ENCODE measurements at regions not wholly inside any gene's neighbourhood (a gene's known extent, or its start where the extent isn't known, plus 50 kb on each side); places are given as distances from the start of the nearest gene placed in this dataset.

DNA sequence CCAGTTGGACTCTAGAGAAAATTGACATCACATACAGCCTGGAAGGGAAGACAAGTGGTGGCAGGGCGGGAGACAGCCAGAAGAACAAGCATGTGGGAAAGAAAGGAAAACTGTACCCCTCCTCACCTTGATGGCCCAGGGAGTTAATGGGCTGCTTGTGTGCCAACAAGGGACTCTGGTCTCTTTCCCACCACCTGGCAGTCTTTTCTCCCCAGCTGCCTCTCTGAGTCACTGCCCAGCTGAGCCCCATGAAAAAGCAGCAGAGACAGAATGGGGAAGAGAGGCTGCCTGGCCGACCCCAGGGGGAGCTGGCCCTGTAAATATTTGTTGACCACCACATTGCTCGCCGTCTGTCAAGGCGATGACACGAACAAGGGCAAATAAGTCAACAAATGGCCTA, 359.4 kb downstream of the ENC1 start (continued):
- TF ChIP-seq ZNF274 (IDR thresholded peaks at IDR 0.05; ENCODE audit: low read depth, low read length): no peak
- no peak for TF ChIP-seq SP1 (IDR thresholded peaks at IDR 0.05; ENCODE audit: low read depth)
- no peak for TF ChIP-seq EZH2 (IDR thresholded peaks at IDR 0.05)
- TF ChIP-seq POLR2AphosphoS5 (IDR thresholded peaks at IDR 0.05; ENCODE audit: low read depth, low read length): no peak
- TF ChIP-seq EGR1 (IDR thresholded peaks at IDR 0.05; ENCODE audit: low read depth): no peak

GRCh38 chr5:74280306-74280705, 360.2 kb downstream of the ENC1 start:
- Histone ChIP-seq H3K4me1 (ENCODE audit: control insufficient read depth in 1 of 2, insufficient read depth in 2 of 2, low read length in 2 of 2) (no peaks in the 10 kb centered on the region), H3K27me3 (ENCODE audit: insufficient read depth, low read length) (no peaks in the 10 kb centered on the region), H3K36me3 (ENCODE audit: control insufficient read depth in 1 of 2, insufficient read depth in 2 of 2, low read length in 2 of 2) (no peaks in the 10 kb centered on the region), H3K4me2 (ENCODE audit: low read length) (no peak overlapping the region), H3K9me2 (ENCODE audit: insufficient read depth) (no peaks in the 10 kb centered on the region), H3K4me3 (replicated peaks in 1 of 2; ENCODE audit: low read depth in 1 of 2, low read length in 2 of 2) (no peak overlapping the region), H3K9me3 (ENCODE audit: control insufficient read depth in 1 of 2, insufficient read depth in 1 of 2, low read depth in 1 of 2, low read length in 2 of 2) (no peaks in the 10 kb centered on the region), H3K9ac (ENCODE audit: low read length) (no peak overlapping the region), H3K27ac (ENCODE audit: low read depth, low read length) (no peak overlapping the region), H2AFZ (ENCODE audit: low read depth, low read length, poor library complexity, severe bottlenecking) (no peak overlapping the region), H3K79me2 (ENCODE audit: insufficient read depth, low read length) (no peaks in the 10 kb centered on the region), H4K20me1 (ENCODE audit: insufficient read depth) (no peaks in the 10 kb centered on the region)
- no peak for TF ChIP-seq RAD21 (IDR thresholded peaks at IDR 0.05; ENCODE audit: low read depth)
- TF ChIP-seq ELF1 (IDR thresholded peaks at IDR 0.05; ENCODE audit: borderline replicate concordance, low read depth): no peak
- no peak for TF ChIP-seq ZNF274 (IDR thresholded peaks at IDR 0.05; ENCODE audit: low read depth, low read length)
- no peak for TF ChIP-seq REST (IDR thresholded peaks at IDR 0.05; ENCODE audit: low read depth)
- no peak for TF ChIP-seq SP1 (IDR thresholded peaks at IDR 0.05; ENCODE audit: low read depth)
- no peak for TF ChIP-seq JUND (IDR thresholded peaks at IDR 0.05)
- TF ChIP-seq CBX3 (IDR thresholded peaks at IDR 0.05; ENCODE audit: low read depth): no peak
- TF ChIP-seq SIN3A (IDR thresholded peaks at IDR 0.05; ENCODE audit: low read depth): no peak
- TF ChIP-seq ZFX (IDR thresholded peaks at IDR 0.05): no peak
- ChIA-PET POLR2A (no interaction called here), RAD21 (ENCODE audit: low non-redundant PET in 1 of 2, low total read pairs in 2 of 2, uncharacterized antibody in 2 of 2, unreplicated experiment in 2 of 2) (no interaction called here), CTCF (no interaction called here)
- ATAC-seq: no peak
- BruUV-seq (replicated peaks): no TSS peak
- intact Hi-C loops (cut with micrococcal nuclease): no loop called here
- DNase-seq (ENCODE audit: low read depth, low spot score): no peak
